Tibial nerve (tissue), 3 donors: ENCODE measurements at regions not wholly inside any gene's neighbourhood (a gene's known extent, or its start where the extent isn't known, plus 50 kb on each side); places are given as distances from the start of the nearest gene placed in this dataset.

Experiments used
- POLR2A ChIP-seq, 2 donors: fragments of 450-650 bp; IDR thresholded peaks; one replicate each; pipeline ENCODE4 v1.6.1; 2017; ENCODE audit warnings: antibody characterized with exemption in 2 of 2, mild to moderate bottlenecking in 2 of 2, moderate library complexity in 2 of 2
- TF ChIP-seq, protein P1 (sequence below), 5 experiments: fragments of 200-600 bp in 3 of 5; fragments of 450-650 bp in 2 of 5; sonication (generic) in 3 of 5; IDR thresholded peaks; one replicate each; pipeline ENCODE4 v1.5.1; 2016 to 2019; ENCODE audit warnings: antibody characterized with exemption in 5 of 5, mild to moderate bottlenecking in 3 of 5, moderate library complexity in 2 of 5

DNA sequence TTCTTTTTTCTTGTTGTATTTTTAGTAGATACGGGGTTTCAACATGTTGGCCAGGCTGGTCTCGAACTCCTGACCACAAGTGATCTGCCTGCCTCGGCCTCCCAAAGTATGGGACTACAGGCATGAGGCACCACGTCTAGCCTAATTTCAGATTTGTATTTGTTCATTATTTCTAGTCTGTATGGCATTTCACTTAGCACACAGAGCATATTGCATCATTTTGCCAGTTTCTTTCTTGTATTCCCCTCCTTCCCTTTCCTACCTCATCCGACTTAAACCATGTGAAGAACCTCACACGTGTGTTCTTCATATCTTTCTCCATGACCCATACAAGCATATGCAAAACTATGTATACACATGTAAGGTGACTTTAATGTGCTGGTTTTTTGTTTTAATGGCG is 470.0 kb downstream of the CBLN4 start:
- TF ChIP-seq POLR2A (IDR thresholded peaks at IDR 0.05), result no peak
- TF ChIP-seq, protein P1, sequence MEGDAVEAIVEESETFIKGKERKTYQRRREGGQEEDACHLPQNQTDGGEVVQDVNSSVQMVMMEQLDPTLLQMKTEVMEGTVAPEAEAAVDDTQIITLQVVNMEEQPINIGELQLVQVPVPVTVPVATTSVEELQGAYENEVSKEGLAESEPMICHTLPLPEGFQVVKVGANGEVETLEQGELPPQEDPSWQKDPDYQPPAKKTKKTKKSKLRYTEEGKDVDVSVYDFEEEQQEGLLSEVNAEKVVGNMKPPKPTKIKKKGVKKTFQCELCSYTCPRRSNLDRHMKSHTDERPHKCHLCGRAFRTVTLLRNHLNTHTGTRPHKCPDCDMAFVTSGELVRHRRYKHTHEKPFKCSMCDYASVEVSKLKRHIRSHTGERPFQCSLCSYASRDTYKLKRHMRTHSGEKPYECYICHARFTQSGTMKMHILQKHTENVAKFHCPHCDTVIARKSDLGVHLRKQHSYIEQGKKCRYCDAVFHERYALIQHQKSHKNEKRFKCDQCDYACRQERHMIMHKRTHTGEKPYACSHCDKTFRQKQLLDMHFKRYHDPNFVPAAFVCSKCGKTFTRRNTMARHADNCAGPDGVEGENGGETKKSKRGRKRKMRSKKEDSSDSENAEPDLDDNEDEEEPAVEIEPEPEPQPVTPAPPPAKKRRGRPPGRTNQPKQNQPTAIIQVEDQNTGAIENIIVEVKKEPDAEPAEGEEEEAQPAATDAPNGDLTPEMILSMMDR (IDR thresholded peaks at IDR 0.05), result no peak
